Endodermal cell (in vitro differentiated cells): ENCODE measurements at regions not wholly inside any gene's neighbourhood (a gene's known extent, or its start where the extent isn't known, plus 50 kb on each side); places are given as distances from the start of the nearest gene placed in this dataset.

Experiments used
- DNase-seq: peaks from one replicate; pipeline ENCODE4 v3.0.0-alpha.2; 2017
- H3K27ac ChIP-seq: 2 replicates; pipeline ENCODE4 v1.5.1; 2013; ENCODE audit warnings: mild to moderate bottlenecking, low read depth, low read length, moderate library complexity
- H3K27me3 ChIP-seq: 2 replicates; pipeline ENCODE4 v1.6.1; 2013; ENCODE audit warnings: mild to moderate bottlenecking, low read length, moderate library complexity; ENCODE audit not compliant: insufficient read depth, control insufficient read depth, poor library complexity, severe bottlenecking
- H3K36me3 ChIP-seq: 2 replicates; pipeline ENCODE4 v1.7.0; 2013; ENCODE audit warnings: mild to moderate bottlenecking, low read length, moderate library complexity; ENCODE audit not compliant: control insufficient read depth, insufficient read depth
- H3K4me1 ChIP-seq: one replicate; pipeline ENCODE4 v1.7.0; 2013; ENCODE audit warnings: low read length; ENCODE audit not compliant: control insufficient read depth, insufficient read depth
- H3K4me3 ChIP-seq: 2 replicates; pipeline ENCODE4 v1.5.1; 2013; ENCODE audit warnings: mild to moderate bottlenecking, low read length, moderate library complexity
- H3K9ac ChIP-seq: 2 replicates; pipeline ENCODE4 v1.6.1; 2013; ENCODE audit warnings: mild to moderate bottlenecking, low read length, moderate library complexity; ENCODE audit not compliant: poor library complexity, severe bottlenecking; ENCODE audit errors: extremely low read depth
- H3K9me3 ChIP-seq: 2 replicates; pipeline ENCODE4 v1.6.1; 2013; ENCODE audit warnings: mild to moderate bottlenecking, low read length, moderate library complexity; ENCODE audit not compliant: control insufficient read depth
- H3K27ac Mint-ChIP-seq: 2 replicates; pipeline ENCODE4 v1.8.0; 2020; ENCODE audit warnings: mixed read lengths
- H3K27me3 Mint-ChIP-seq: 2 replicates; pipeline ENCODE4 v1.8.0; 2021; ENCODE audit warnings: mild to moderate bottlenecking, mixed read lengths; ENCODE audit not compliant: insufficient read depth
- H3K36me3 Mint-ChIP-seq: 2 replicates; pipeline ENCODE4 v1.8.0; 2020; ENCODE audit warnings: low read depth, mixed read lengths
- H3K4me1 Mint-ChIP-seq: 2 replicates; pipeline ENCODE4 v1.8.0; 2020; ENCODE audit warnings: mixed read lengths
- H3K4me3 Mint-ChIP-seq: 2 replicates; pipeline ENCODE4 v1.8.0; 2020; ENCODE audit warnings: mild to moderate bottlenecking, moderate library complexity, mixed read lengths
- H3K9me3 Mint-ChIP-seq: 2 replicates; pipeline ENCODE4 v1.8.0; 2020; ENCODE audit warnings: mild to moderate bottlenecking, mixed read lengths
- CTCF ChIP-seq: fragments of 200-600 bp; sonication (generic); conservative IDR thresholded peaks from 2 replicates; pipeline ENCODE4 v1.5.0; 2021; ENCODE audit warnings: antibody characterized with exemption, mild to moderate bottlenecking
- WGBS, 2 experiments: methylation state at CpG; one replicate each; pipeline versions ENCODE4 v1.1.5 to v1.1.7; 2013; ENCODE audit warnings: missing lambda C conversion rate in 2 of 2, mixed read lengths in 1 of 2; ENCODE audit not compliant: insufficient coverage in 1 of 2, insufficient read length in 1 of 2; 5-methylcytosine and 5-hydroxymethylcytosine counted together

- no peaks in the 10 kb centered on the region for H3K4me1 ChIP-seq
- H3K36me3 ChIP-seq: no peaks in the 10 kb centered on the region
- no peaks in the 10 kb centered on the region for H3K9me3 Mint-ChIP-seq
- no peak for TF ChIP-seq CTCF
- H3K27ac ChIP-seq: no peak overlapping the region
- H3K27me3 Mint-ChIP-seq: no peaks in the 10 kb centered on the region
- no peaks in the 10 kb centered on the region for H3K9me3 ChIP-seq
- no peak overlapping the region for H3K4me3 Mint-ChIP-seq
- H3K27me3 ChIP-seq: no peaks in the 10 kb centered on the region
- H3K27ac Mint-ChIP-seq: no peak overlapping the region
- H3K4me3 ChIP-seq: no peak overlapping the region
- H3K9ac ChIP-seq: no peak overlapping the region
- 91% methylated on average over 2 of the region's 2 CpGs; no CpG with 5 or more reads in 1 of the 2 experiments for whole genome bisulfite sequencing, 2 experiments
- no peaks in the 10 kb centered on the region for H3K4me1 Mint-ChIP-seq
- no peaks in the 10 kb centered on the region for H3K36me3 Mint-ChIP-seq
- no peak for DNase-seq
Observed at GRCh38 chr6:15781890-15782289, 119.1 kb upstream of the DTNBP1 start.

- Mint-ChIP-seq H3K27me3 (no peaks in the 10 kb centered on the region), H3K27ac (no peak overlapping the region), H3K4me3 (no peak overlapping the region), H3K9me3 (no peaks in the 10 kb centered on the region), H3K4me1 (no peaks in the 10 kb centered on the region), H3K36me3 (no peaks in the 10 kb centered on the region)
- 89 to 94% methylated on average over 3 of the region's 3 CpGs for WGBS, 2 experiments
- TF ChIP-seq CTCF: no peak
- DNase-seq: no peak
- H3K9ac ChIP-seq: no peak overlapping the region
- no peaks in the 10 kb centered on the region for H3K9me3 ChIP-seq
- H3K27me3 ChIP-seq: no peaks in the 10 kb centered on the region
- no peaks in the 10 kb centered on the region for H3K4me1 ChIP-seq
- no peak overlapping the region for H3K27ac ChIP-seq
- H3K36me3 ChIP-seq: no peaks in the 10 kb centered on the region
- H3K4me3 ChIP-seq: no peak overlapping the region
Observed at GRCh38 chr6:15781333-15781732, 118.5 kb upstream of the DTNBP1 start.

GRCh38 chr6:15780437-15780836, 117.6 kb upstream of the DTNBP1 start:
- 0% methylated on average over 1 of the region's 2 CpGs for WGBS, 2 experiments
- H3K9me3 ChIP-seq: no peaks in the 10 kb centered on the region

More at GRCh38 chr6:15780437-15780836, 117.6 kb upstream of the DTNBP1 start:
- DNase-seq: no peak
- Mint-ChIP-seq H3K4me3 (no peak overlapping the region), H3K27ac (no peak overlapping the region), H3K27me3 (no peaks in the 10 kb centered on the region), H3K9me3 (no peaks in the 10 kb centered on the region), H3K36me3 (no peaks in the 10 kb centered on the region), H3K4me1 (no peaks in the 10 kb centered on the region)
- Histone ChIP-seq H3K9ac (no peak overlapping the region), H3K4me3 (no peak overlapping the region), H3K27ac (no peak overlapping the region), H3K4me1 (no peaks in the 10 kb centered on the region), H3K36me3 (no peaks in the 10 kb centered on the region), H3K27me3 (no peaks in the 10 kb centered on the region)
- TF ChIP-seq CTCF: no peak
